Sigmoid colon (tissue), 6 donors: ENCODE measurements at regions not wholly inside any gene's neighbourhood (a gene's known extent, or its start where the extent isn't known, plus 50 kb on each side); places are given as distances from the start of the nearest gene placed in this dataset.

Experiments
- DNase-seq: peaks from one replicate; pipeline ENCODE4 v3.0.0-alpha.2; 2019
- H3K27ac ChIP-seq, 4 donors: fragments of 200-600 bp; sonication (generic); one replicate each; pipeline ENCODE4 v1.5.1; 2016 to 2019; ENCODE audit warnings: mild to moderate bottlenecking in 1 of 4
- H3K27me3 ChIP-seq, 3 donors: fragments of 200-600 bp; sonication (generic); one replicate each; pipeline ENCODE4 v1.5.1; 2019; ENCODE audit warnings: mild to moderate bottlenecking in 1 of 3
- H3K36me3 ChIP-seq, 4 donors: fragments of 200-600 bp; sonication (generic); one replicate each; pipeline ENCODE4 v1.5.1; 2016 to 2019
- H3K4me1 ChIP-seq, 4 donors: fragments of 200-600 bp; sonication (generic); one replicate each; pipeline ENCODE4 v1.5.1; 2017 to 2019
- H3K4me3 ChIP-seq, 4 donors: fragments of 200-600 bp; sonication (generic); one replicate each; pipeline ENCODE4 v1.5.1; 2017 to 2019; ENCODE audit warnings: mild to moderate bottlenecking in 2 of 4, moderate library complexity in 1 of 4
- H3K9me3 ChIP-seq, 4 donors: fragments of 200-600 bp in 3 of 4; sonication (generic) in 3 of 4; one replicate each; pipeline versions ENCODE4 v1.5.1 to v1.6.1; 2013 to 2019
- CTCF ChIP-seq, 4 experiments: fragments of 450-650 bp in 3 of 4; fragments of 200-600 bp in 1 of 4; IDR thresholded peaks; one replicate each; pipeline ENCODE4 v1.5.1; 2016 to 2019; ENCODE audit warnings: antibody characterized with exemption in 4 of 4, mild to moderate bottlenecking in 3 of 4, moderate library complexity in 2 of 4
- EP300 ChIP-seq, 4 donors: sonication (generic); formaldehyde crosslinking; IDR thresholded peaks; one replicate each; pipeline ENCODE4 v1.6.1; 2017; ENCODE audit warnings: antibody characterized with exemption in 4 of 4
- POLR2A ChIP-seq, 2 donors: fragments of 450-650 bp; IDR thresholded peaks; one replicate each; pipeline ENCODE4 v1.6.1; 2016; ENCODE audit warnings: antibody characterized with exemption in 2 of 2, mild to moderate bottlenecking in 2 of 2, moderate library complexity in 2 of 2
- POLR2AphosphoS5 ChIP-seq, 4 donors: sonication (generic); formaldehyde crosslinking; IDR thresholded peaks; one replicate each; pipeline ENCODE4 v1.6.1; 2017; ENCODE audit warnings: antibody characterized with exemption in 4 of 4
- WGBS, 2 donors: extraction: QIAGEN DNeasy Blood & Tissue Kit; methylation state at CpG; one replicate each; pipeline ENCODE4 v1.1.7; 2013; 5-methylcytosine and 5-hydroxymethylcytosine counted together
- intact Hi-C: fragments of 100-400 bp; cut with DNase I; formaldehyde crosslinking; loops from one replicate; pipeline ENCODE4 v1.15.1; 2023
- donor health status: healthy with polysubstance abuse.
- donor health status: healthy.

- Histone ChIP-seq H3K27me3 (no peaks in the 10 kb centered on the region), H3K4me3 (no peak overlapping the region), H3K36me3 (no peaks in the 10 kb centered on the region), H3K4me1 (peaks cover 0 to 19% (median 10%) of the 10 kb centered on the region in 4 donors), H3K9me3 (no peaks in the 10 kb centered on the region), H3K27ac (peak overlapping the region in 3 of 4 donors; percentile 30 to 51 (median 36))
- WGBS, 2 donors: 7 to 54% methylated on average over 2 of the region's 2 CpGs
- peak in 1 of 4 donors; percentile 13 for TF ChIP-seq POLR2AphosphoS5 (IDR thresholded peaks at IDR 0.05)
- no peak for TF ChIP-seq CTCF (IDR thresholded peaks at IDR 0.05)
- TF ChIP-seq EP300 (IDR thresholded peaks at IDR 0.05): no peak
- no peak for TF ChIP-seq POLR2A (IDR thresholded peaks at IDR 0.05)
- no peak for DNase-seq
- intact Hi-C loops: no loop called here
These were observed 242.2 kb upstream of the OR4E1 start for GRCh38 chr14:21915826-21916225.

- 10 to 17% methylated on average over 6 of the region's 6 CpGs for WGBS, 2 donors
- TF ChIP-seq EP300 (IDR thresholded peaks at IDR 0.05) (no peak), CTCF (IDR thresholded peaks at IDR 0.05) (peak in 1 of 4 experiments; percentile 32)
- H3K4me1 ChIP-seq: peaks cover 0 to 19% (median 10%) of the 10 kb centered on the region in 4 donors
- no peaks in the 10 kb centered on the region for H3K9me3 ChIP-seq
- intact Hi-C loops: no loop called here
- no peak for DNase-seq
- no peak overlapping the region for H3K4me3 ChIP-seq
- no peaks in the 10 kb centered on the region for H3K36me3 ChIP-seq
- no peaks in the 10 kb centered on the region for H3K27me3 ChIP-seq
- H3K27ac ChIP-seq: no peak overlapping the region
These were observed 240.1 kb upstream of the OR4E1 start for GRCh38 chr14:21913759-21914158.

- Histone ChIP-seq H3K4me3 (no peak overlapping the region), H3K36me3 (no peaks in the 10 kb centered on the region), H3K9me3 (no peaks in the 10 kb centered on the region), H3K4me1 (peaks cover 0 to 12% (median 8%) of the 10 kb centered on the region in 4 donors), H3K27ac (no peak overlapping the region), H3K27me3 (no peaks in the 10 kb centered on the region)
- 50 to 65% methylated on average over 3 of the region's 3 CpGs for WGBS, 2 donors
- DNase-seq: no peak
- no peak for TF ChIP-seq CTCF (IDR thresholded peaks at IDR 0.05)
- no peak for TF ChIP-seq POLR2A (IDR thresholded peaks at IDR 0.05)
- TF ChIP-seq EP300 (IDR thresholded peaks at IDR 0.05): no peak
- no peak for TF ChIP-seq POLR2AphosphoS5 (IDR thresholded peaks at IDR 0.05)
- intact Hi-C loops: no loop called here
These were observed 238.7 kb upstream of the OR4E1 start for GRCh38 chr14:21912367-21912766.

- no peak for DNase-seq
- WGBS, 2 donors: 63 to 72% methylated on average over 1 of the region's 1 CpG
- Histone ChIP-seq H3K36me3 (no peaks in the 10 kb centered on the region), H3K27me3 (no peaks in the 10 kb centered on the region), H3K9me3 (no peaks in the 10 kb centered on the region), H3K4me1 (peaks cover 0 to 10% (median 8%) of the 10 kb centered on the region in 4 donors), H3K4me3 (no peak overlapping the region), H3K27ac (no peak overlapping the region)
- intact Hi-C loops: no loop called here
- TF ChIP-seq POLR2A (IDR thresholded peaks at IDR 0.05): no peak
- TF ChIP-seq EP300 (IDR thresholded peaks at IDR 0.05): no peak
- TF ChIP-seq CTCF (IDR thresholded peaks at IDR 0.05): no peak
These were observed 238.3 kb upstream of the OR4E1 start for GRCh38 chr14:21911877-21912276.

- Histone ChIP-seq H3K4me1 (peaks cover 0 to 2% (median under 1%) of the 10 kb centered on the region in 4 donors), H3K27ac (no peak overlapping the region), H3K27me3 (no peaks in the 10 kb centered on the region), H3K9me3 (no peaks in the 10 kb centered on the region), H3K4me3 (no peak overlapping the region), H3K36me3 (no peaks in the 10 kb centered on the region)
- no peak for DNase-seq
- intact Hi-C loops: no loop called here
- TF ChIP-seq EP300 (IDR thresholded peaks at IDR 0.05) (no peak), POLR2AphosphoS5 (IDR thresholded peaks at IDR 0.05) (no peak), POLR2A (IDR thresholded peaks at IDR 0.05) (no peak), CTCF (IDR thresholded peaks at IDR 0.05) (no peak)
- 40 to 71% methylated on average over 4 of the region's 4 CpGs for WGBS, 2 donors
These were observed 236.6 kb upstream of the OR4E1 start for GRCh38 chr14:21910260-21910659.
